Hepatocyte (in vitro differentiated cells): ENCODE measurements at regions not wholly inside any gene's neighbourhood (a gene's known extent, or its start where the extent isn't known, plus 50 kb on each side); places are given as distances from the start of the nearest gene placed in this dataset.

Experiments
- DNase-seq: peaks from one replicate; pipeline ENCODE4 v3.0.0-alpha.2; 2016; ENCODE audit warnings: low spot score
- H2AFZ ChIP-seq: fragments of 200-600 bp; sonication (generic); 2 replicates; pipeline ENCODE4 v1.6.0; 2016; ENCODE audit warnings: antibody characterized with exemption, mild to moderate bottlenecking
- H3K27ac ChIP-seq: fragments of 200-600 bp; sonication (generic); 2 replicates; pipeline ENCODE4 v1.5.1; 2016; ENCODE audit warnings: mild to moderate bottlenecking
- H3K27me3 ChIP-seq: fragments of 200-600 bp; sonication (generic); 2 replicates; pipeline ENCODE4 v1.6.1; 2016
- H3K36me3 ChIP-seq: fragments of 200-600 bp; sonication (generic); replicated peaks from 2 replicates; pipeline ENCODE4 v1.5.1; 2016; ENCODE audit warnings: low read depth; ENCODE audit not compliant: insufficient read depth
- H3K4me1 ChIP-seq: fragments of 200-600 bp; sonication (generic); 2 replicates; pipeline ENCODE4 v1.5.1; 2016; ENCODE audit warnings: mild to moderate bottlenecking, moderate library complexity; ENCODE audit not compliant: insufficient read depth
- H3K4me2 ChIP-seq: fragments of 200-600 bp; sonication (generic); 2 replicates; pipeline ENCODE4 v1.6.0; 2016
- H3K4me3 ChIP-seq: fragments of 200-600 bp; sonication (generic); 2 replicates; pipeline ENCODE4 v1.5.1; 2016; ENCODE audit warnings: mild to moderate bottlenecking
- H3K79me2 ChIP-seq: fragments of 200-600 bp; sonication (generic); 2 replicates; pipeline ENCODE4 v1.6.0; 2017; ENCODE audit warnings: mild to moderate bottlenecking
- H3K9me2 ChIP-seq: fragments of 200-600 bp; sonication (generic); replicated peaks from 2 replicates; pipeline ENCODE4 v1.6.0; 2017; ENCODE audit warnings: mild to moderate bottlenecking; ENCODE audit not compliant: insufficient read depth
- H3K9me3 ChIP-seq: fragments of 200-600 bp; sonication (generic); 2 replicates; pipeline ENCODE4 v1.5.1; 2016; ENCODE audit warnings: low read depth, mild to moderate bottlenecking
- H4K20me1 ChIP-seq: fragments of 200-600 bp; sonication (generic); 2 replicates; pipeline ENCODE4 v1.6.0; 2016; ENCODE audit warnings: mild to moderate bottlenecking; ENCODE audit not compliant: insufficient read depth, poor library complexity, severe bottlenecking
- CTCF ChIP-seq: fragments of 200-600 bp; sonication (generic); IDR thresholded peaks from 2 replicates; pipeline ENCODE4 v1.5.1; 2016; ENCODE audit warnings: antibody characterized with exemption, mild to moderate bottlenecking; ENCODE audit not compliant: poor library complexity
- EZH2 ChIP-seq: fragments of 200-600 bp; sonication (generic); IDR thresholded peaks from 2 replicates; pipeline ENCODE4 v1.6.1; 2016; ENCODE audit warnings: antibody characterized with exemption, mild to moderate bottlenecking, borderline replicate concordance
- EZH2phosphoT487 ChIP-seq: fragments of 200-600 bp; sonication (generic); IDR thresholded peaks from one replicate; pipeline ENCODE4 v1.6.1; 2018; ENCODE audit warnings: antibody characterized with exemption, mild to moderate bottlenecking, low read depth, moderate library complexity; ENCODE audit not compliant: unreplicated experiment, severe bottlenecking
- WGBS: methylation state at CpG from one replicate; pipeline ENCODE4 v1.1.6; 2016; ENCODE audit warnings: low lambda C conversion rate; ENCODE audit errors: missing lambda C conversion rate; 5-methylcytosine and 5-hydroxymethylcytosine counted together

DNA sequence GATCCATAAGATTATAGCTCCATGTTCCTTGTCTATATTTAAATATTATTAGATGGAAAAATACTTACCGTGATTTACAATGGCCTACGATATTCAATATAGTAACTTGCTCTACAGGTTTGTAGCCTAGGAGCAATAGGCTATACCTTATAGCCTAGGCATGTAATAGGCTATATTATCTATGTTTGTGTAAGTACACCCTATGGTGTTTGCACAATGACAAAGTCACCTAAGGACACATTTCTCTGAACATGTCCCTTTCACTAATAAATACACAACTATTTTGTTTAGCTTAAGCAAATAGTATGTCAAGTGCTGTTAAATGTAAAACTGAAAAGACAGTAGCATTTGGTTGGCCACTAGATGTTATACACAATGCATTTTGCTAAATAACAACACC is 248.9 kb upstream of the ADGRL4 start:
- no peak for TF ChIP-seq EZH2phosphoT487
- no peak for TF ChIP-seq CTCF
- no peak for TF ChIP-seq EZH2
- no peak for DNase-seq
- H3K4me1 ChIP-seq: no peaks in the 10 kb centered on the region
- no peak overlapping the region for H3K27ac ChIP-seq
- no peaks in the 10 kb centered on the region for H3K79me2 ChIP-seq
- no peaks in the 10 kb centered on the region for H4K20me1 ChIP-seq
- no peaks in the 10 kb centered on the region for H3K9me3 ChIP-seq
- no peak overlapping the region for H3K4me3 ChIP-seq
- 84% methylated on average over 2 of the region's 2 CpGs for WGBS
- no peaks in the 10 kb centered on the region for H3K9me2 ChIP-seq
- H3K4me2 ChIP-seq: no peak overlapping the region
- no peaks in the 10 kb centered on the region for H3K27me3 ChIP-seq
- no peak overlapping the region for H2AFZ ChIP-seq
- H3K36me3 ChIP-seq: no peaks in the 10 kb centered on the region

- Histone ChIP-seq H2AFZ (no peak overlapping the region), H3K4me2 (no peak overlapping the region), H3K36me3 (no peaks in the 10 kb centered on the region), H4K20me1 (no peaks in the 10 kb centered on the region), H3K4me3 (no peak overlapping the region), H3K79me2 (no peaks in the 10 kb centered on the region), H3K27ac (no peak overlapping the region), H3K27me3 (no peaks in the 10 kb centered on the region), H3K9me2 (no peaks in the 10 kb centered on the region), H3K4me1 (no peaks in the 10 kb centered on the region), H3K9me3 (no peaks in the 10 kb centered on the region)
- TF ChIP-seq CTCF: no peak
- no peak for TF ChIP-seq EZH2phosphoT487
- TF ChIP-seq EZH2: no peak
- 93% methylated on average over 3 of the region's 3 CpGs for WGBS
- no peak for DNase-seq
These were observed 246.1 kb upstream of the ADGRL4 start for GRCh38 chr1:79252598-79252997.

- no peak overlapping the region for H3K27ac ChIP-seq
- no peaks in the 10 kb centered on the region for H4K20me1 ChIP-seq
- H3K79me2 ChIP-seq: no peaks in the 10 kb centered on the region
- no peaks in the 10 kb centered on the region for H3K9me3 ChIP-seq
- no peak overlapping the region for H3K4me2 ChIP-seq
- no peaks in the 10 kb centered on the region for H3K9me2 ChIP-seq
- TF ChIP-seq EZH2phosphoT487 (no peak), CTCF (no peak), EZH2 (no peak)
- no peak overlapping the region for H3K4me3 ChIP-seq
- no peaks in the 10 kb centered on the region for H3K27me3 ChIP-seq
- H3K4me1 ChIP-seq: no peaks in the 10 kb centered on the region
- H2AFZ ChIP-seq: no peak overlapping the region
- no peaks in the 10 kb centered on the region for H3K36me3 ChIP-seq
- DNase-seq: no peak
- WGBS: 91% methylated on average over 5 of the region's 5 CpGs
These were observed 233.3 kb upstream of the ADGRL4 start for GRCh38 chr1:79239840-79240239.
